ENCODE measurements at regions not wholly inside any gene's neighbourhood (a gene's known extent, or its start where the extent isn't known, plus 50 kb on each side); places are given as distances from the start of the nearest gene placed in this dataset.

- Histone ChIP-seq H3K36me3 (ENCODE audit: low read depth) (no peaks in the 10 kb centered on the region), H3K4me3 (no peak overlapping the region), H3K4me1 (ENCODE audit: low read depth) (no peaks in the 10 kb centered on the region), H3K9me3 (peaks cover 7% of the 10 kb centered on the region)
- no peak for TF ChIP-seq CTCF (IDR thresholded peaks at IDR 0.05)
- no peak for ATAC-seq
- intact Hi-C loops (cut with DNase I, micrococcal nuclease) = no loop called here
- no peak for DNase-seq
Measured at GRCh38 chr18:29251681-29252080, 1074.8 kb upstream of the CDH2 start.

GRCh38 chr18:29250843-29251242 lies 1073.9 kb upstream of the CDH2 start:
- H3K36me3 ChIP-seq (ENCODE audit: low read depth) = no peaks in the 10 kb centered on the region
- DNase-seq (no peak), ATAC-seq (no peak)
- no peak for TF ChIP-seq CTCF (IDR thresholded peaks at IDR 0.05)
- intact Hi-C loops (cut with DNase I, micrococcal nuclease) = no loop called here
- peaks cover 9% of the 10 kb centered on the region for H3K9me3 ChIP-seq
- H3K4me3 ChIP-seq = no peak overlapping the region
- no peaks in the 10 kb centered on the region for H3K4me1 ChIP-seq (ENCODE audit: low read depth)

DNA sequence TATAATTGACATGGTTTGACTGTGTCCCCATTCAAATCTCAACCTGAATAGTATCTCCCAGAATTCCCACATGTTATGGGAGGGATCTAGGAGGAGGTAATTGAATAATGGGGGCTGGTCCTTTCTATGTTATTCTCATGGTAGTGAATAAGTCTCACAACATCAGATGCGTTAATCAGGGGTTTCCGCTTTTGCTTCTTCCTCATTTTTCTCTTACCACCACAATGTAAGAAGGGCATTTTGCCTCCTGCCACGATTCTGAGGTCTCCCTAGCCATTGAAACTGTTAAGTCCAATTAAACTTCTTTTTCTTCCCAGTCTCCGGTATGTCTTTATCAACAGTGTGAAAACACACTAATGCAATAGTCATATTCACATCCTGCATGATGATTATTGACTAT lies 1073.3 kb upstream of the CDH2 start:
- Histone ChIP-seq H3K9me3 (peaks cover 9% of the 10 kb centered on the region), H3K4me1 (ENCODE audit: low read depth) (no peaks in the 10 kb centered on the region), H3K36me3 (ENCODE audit: low read depth) (no peaks in the 10 kb centered on the region), H3K4me3 (no peak overlapping the region)
- intact Hi-C loops (cut with DNase I, micrococcal nuclease) = no loop called here
- ATAC-seq (no peak), DNase-seq (no peak)
- TF ChIP-seq CTCF (IDR thresholded peaks at IDR 0.05) = no peak

- H3K9me3 ChIP-seq = peaks cover 10% of the 10 kb centered on the region
- H3K36me3 ChIP-seq (ENCODE audit: low read depth) = no peaks in the 10 kb centered on the region
- intact Hi-C loops (cut with DNase I, micrococcal nuclease) = no loop called here
- TF ChIP-seq CTCF (IDR thresholded peaks at IDR 0.05) = no peak
- DNase-seq (no peak), ATAC-seq (no peak)
- H3K4me3 ChIP-seq = no peak overlapping the region
- no peaks in the 10 kb centered on the region for H3K4me1 ChIP-seq (ENCODE audit: low read depth)
Measured at GRCh38 chr18:29248805-29249204, 1071.9 kb upstream of the CDH2 start.

DNA sequence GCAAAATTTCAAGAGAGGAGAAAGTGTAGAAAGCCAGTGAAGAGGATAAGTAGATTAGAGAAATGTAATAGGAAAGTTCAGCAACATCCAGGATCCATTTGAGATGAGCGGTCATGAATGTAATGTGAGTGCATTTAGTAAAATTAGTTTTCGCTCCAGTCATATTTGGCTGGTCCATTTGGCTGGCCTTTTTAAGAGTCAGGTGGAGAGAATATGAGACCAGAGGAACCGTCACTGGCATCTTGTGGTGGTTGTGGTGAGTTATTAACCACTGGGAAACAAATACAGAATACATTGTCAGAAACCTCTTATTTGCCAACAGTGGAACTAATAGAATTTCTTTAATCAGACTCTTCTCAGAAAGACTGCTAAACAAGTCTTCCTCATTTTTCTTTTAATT lies 1064.3 kb upstream of the CDH2 start:
- H3K4me1 ChIP-seq (ENCODE audit: low read depth) = no peaks in the 10 kb centered on the region
- intact Hi-C loops (cut with DNase I, micrococcal nuclease) = no loop called here
- DNase-seq = no peak
- H3K36me3 ChIP-seq (ENCODE audit: low read depth) = no peaks in the 10 kb centered on the region
- no peak overlapping the region for H3K4me3 ChIP-seq
- TF ChIP-seq CTCF (IDR thresholded peaks at IDR 0.05) = no peak
- peaks cover 41% of the 10 kb centered on the region for H3K9me3 ChIP-seq
- ATAC-seq = no peak

DNA sequence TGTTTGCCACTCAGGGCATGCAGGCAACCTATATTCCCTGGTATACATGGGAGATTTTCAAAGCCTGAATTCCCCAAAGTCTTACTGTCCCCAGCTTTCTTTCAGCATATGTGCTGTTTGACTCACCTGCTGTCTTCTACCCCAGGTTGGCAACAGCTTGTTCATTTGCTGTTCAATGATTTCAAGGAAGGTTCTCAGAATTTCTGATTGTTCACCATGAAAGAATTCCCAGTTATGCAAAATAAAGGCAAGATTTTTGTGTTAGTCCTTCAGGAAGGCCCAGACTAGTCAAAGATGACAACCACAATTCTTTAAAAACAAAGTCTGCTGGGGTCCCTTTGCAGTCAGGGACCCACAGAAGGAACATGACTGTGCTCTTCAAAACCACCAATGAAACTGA lies 1057.8 kb upstream of the CDH2 start:
- intact Hi-C loops (cut with DNase I, micrococcal nuclease) = no loop called here
- Histone ChIP-seq H3K9me3 (peaks cover 57% of the 10 kb centered on the region), H3K36me3 (ENCODE audit: low read depth) (no peaks in the 10 kb centered on the region), H3K4me3 (no peak overlapping the region), H3K4me1 (ENCODE audit: low read depth) (no peaks in the 10 kb centered on the region)
- ATAC-seq = no peak
- no peak for DNase-seq
- TF ChIP-seq CTCF (IDR thresholded peaks at IDR 0.05) = no peak

Measured in mucosa of descending colon (tissue), 3 donors.